OCI-M2 (cell line): ENCODE measurements at regions not wholly inside any gene's neighbourhood (a gene's known extent, or its start where the extent isn't known, plus 50 kb on each side); places are given as distances from the start of the nearest gene placed in this dataset.

Source experiments
- DNase-seq: peaks from one replicate; lab custom pipeline; 2025; ENCODE audit not compliant: unreplicated experiment; lab: John Stamatoyannopoulos, UW

GRCh38 chr1:166221316-166221715, 54.5 kb upstream of the FAM78B start:
- no peak for DNase-seq

DNA sequence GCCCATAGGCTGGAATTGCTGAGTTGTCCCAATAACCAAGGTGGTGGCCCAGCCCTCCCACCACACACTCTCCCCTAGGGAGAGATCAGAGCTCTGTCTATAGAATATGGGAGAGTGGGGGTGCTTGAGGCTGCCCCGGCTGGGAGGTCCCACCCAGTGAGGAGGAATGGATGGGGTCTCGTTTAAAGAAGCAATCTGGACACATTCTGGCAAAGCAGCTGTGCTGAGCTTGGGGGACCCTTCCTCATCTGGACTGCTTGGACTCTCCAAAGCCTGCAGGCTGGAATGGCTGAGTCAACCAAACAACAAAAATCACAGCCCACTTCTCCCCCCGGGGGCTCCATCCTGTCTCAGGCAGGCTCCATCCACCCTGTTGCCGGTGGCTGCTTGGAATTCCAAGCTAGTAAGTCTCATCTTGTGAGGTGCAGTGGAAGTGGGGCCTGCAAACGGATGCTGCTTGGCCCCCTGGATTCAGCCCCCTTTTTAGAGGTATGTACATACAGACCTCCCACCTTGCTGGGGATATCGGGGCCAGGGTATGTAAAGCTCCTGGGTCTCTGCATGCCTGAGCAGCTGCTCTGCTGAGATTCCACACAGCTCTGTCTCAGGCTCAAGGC, 67.1 kb upstream of the FAM78B start:
- DNase-seq, result no peak

DNA sequence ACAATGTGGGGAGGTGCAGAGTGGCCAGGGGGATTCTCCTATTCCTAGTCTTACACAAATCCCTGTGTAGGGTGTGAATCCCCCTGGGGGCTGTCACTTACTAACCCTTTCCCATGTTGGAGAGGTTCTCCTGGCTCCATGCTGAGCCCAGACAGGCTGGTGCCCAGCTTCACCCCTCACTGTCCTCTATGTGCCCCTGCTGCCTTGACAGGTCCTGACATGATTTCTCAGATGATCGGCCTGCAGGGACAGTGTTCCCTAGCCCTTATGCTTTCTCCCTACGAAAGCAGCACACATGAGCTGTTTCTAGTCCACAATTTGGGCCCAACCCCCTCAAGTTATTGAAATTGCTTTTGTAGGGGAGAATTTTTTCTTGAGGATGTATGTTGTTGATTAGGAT, 68.9 kb upstream of the FAM78B start:
- DNase-seq, result no peak

GRCh38 chr1:166237675-166238074, 70.9 kb upstream of the FAM78B start:
- DNase-seq, result no peak

DNA sequence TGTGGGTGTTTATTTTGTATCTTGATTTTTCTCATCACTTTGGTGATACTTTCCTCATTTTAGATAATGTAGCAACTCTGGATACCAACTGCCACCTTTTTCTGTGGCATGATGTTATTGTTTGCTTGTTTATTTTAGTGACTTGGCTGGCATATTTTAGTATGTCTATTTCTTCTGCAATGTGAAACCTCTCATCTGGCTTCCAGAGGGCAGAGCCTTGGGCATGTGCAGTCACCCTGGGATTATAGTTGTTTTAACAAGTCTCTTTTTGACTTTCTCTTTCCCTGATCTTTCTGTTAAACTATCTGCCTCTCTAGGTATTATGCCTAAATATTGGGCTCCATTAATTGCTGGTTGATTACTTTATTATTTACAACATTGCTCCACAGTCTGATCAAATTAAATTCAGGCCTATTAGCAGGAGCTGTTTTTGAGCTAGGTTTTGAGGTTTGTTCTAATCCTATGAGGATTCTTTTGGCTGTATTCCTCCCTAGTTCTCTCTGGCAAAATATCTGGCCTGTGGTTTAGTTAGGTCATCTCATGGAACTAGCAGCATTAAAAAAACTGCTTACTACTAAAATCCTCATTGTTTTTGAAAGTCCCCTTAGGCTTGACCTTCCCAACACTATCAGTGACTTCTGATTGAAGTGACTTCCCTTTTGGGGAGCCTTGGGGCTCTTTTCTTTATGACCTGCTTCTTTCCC, 86.4 kb upstream of the FAM78B start:
- no peak for DNase-seq

DNA sequence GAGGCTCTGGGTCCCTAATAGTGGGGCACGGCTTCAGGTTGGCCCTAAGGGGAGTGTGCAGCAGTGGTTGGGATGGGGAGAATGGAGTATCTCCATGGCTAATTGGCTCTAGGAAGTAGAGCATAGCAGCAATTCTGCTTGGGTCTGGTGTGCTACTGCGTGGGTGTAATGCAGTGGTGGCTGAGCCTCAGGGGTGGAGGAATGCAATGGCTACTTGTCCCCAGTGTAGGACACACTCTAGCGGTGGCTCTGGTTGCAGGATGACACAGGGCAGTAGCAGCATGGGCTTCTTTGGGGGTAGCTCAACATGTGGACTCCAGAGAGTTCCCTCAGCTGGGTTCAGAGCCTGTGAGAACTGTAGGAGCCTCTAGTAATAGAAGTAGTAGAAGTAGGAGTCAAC, 91.2 kb upstream of the FAM78B start:
- DNase-seq, result no peak

- DNase-seq, result no peak
Observed at GRCh38 chr1:166261511-166261910, 94.7 kb upstream of the FAM78B start.

GRCh38 chr1:166270476-166271150, 103.8 kb upstream of the FAM78B start:
- no peak for DNase-seq

GRCh38 chr1:166271151-166271538, 104.3 kb upstream of the FAM78B start:
- DNase-seq, result no peak

DNA sequence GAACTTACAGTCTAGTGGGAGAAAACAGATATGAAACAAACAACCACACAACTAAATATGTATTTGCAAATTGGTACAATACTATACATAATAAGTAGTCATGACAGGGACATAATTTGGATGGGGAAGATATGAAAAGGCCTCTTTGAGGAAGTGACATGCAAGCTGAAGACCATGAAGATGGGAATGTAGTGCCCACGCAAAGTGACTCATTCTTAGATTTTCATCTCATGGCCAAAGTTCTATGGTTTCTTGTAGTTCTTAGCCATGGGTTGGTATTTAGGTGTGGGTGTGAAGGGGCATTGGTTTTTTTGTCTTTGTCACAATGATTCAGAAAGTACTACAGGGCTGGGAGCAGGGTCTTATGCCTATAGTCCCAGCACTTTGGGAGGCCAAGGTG, 105.4 kb upstream of the FAM78B start:
- DNase-seq, result no peak

- DNase-seq, result no peak
Observed at GRCh38 chr1:166272851-166273250, 106.0 kb upstream of the FAM78B start.

DNA sequence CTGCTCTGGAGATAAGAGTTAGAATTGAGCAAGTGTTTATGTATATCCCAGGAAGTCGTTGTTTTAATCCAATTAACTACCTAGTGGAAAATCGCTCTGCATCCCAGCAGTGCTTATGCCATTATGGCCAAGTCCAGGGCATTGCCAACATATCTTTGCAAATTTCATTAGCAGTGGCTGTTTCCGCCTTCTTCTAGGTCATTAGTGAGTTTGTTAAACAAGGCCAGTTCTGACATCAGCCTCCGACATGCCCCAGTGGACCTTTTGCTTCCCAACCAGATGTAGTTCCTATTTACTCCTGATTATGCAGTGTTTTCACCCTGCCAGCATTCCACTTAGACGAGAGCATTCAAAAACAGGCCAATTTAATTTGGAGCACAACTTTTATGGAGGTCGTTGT, 106.8 kb upstream of the FAM78B start:
- DNase-seq, result no peak

DNA sequence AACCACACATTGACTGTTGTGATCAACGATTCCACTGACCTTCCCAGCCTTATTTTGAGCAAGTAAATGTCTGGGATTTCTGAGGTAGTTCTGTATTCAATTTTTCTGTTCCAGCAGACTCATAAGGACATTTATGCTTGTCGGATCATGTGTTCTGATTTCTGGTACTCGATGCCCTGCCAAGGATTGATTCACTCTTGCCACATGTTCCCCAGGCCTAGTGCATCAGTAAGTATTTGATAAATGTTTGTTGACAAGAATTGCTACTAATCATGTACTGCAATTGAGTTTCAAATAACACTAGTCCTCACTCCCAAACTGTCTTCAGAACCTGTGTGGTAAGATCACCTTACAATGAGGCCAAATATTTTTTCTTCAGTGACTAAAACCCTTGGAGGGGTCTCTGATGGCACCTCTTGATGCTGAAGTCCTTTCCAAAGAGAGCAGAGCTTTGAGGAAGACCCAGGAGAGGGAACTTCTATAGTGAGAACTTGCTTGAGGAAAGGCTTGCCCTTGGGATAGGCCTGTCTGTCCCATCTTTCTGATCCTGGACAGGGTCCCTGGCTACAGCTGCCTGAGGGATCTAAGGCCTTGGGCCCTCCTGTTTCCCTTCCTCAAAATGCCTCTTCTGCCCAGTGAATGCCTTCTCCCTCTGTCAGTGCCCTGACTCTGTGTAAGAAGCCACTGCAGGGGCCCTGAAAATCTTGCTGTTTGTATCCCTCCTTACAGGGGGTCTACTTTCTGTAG, 115.8 kb upstream of the FAM78B start:
- no peak for DNase-seq

GRCh38 chr1:166283190-166283589, 116.4 kb upstream of the FAM78B start:
- no peak for DNase-seq

DNA sequence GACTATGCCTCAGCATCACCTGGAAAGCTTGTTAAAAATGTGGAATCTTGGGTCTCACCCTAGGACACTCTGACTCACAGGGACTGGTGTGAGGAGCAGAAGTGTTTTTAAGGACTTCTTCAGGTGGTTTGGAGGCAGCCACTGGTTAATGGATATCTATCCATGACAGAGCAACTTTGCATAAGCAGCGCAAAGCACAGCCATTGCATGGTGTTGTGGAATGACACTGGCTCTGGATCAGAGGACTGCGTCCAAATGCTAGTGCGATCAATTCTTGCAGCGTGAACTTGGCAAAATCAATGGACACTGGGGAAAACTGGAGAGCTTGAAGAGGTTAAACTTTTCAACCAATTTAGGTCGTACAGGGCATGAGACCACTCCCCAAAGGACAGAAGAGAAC, 116.8 kb upstream of the FAM78B start:
- DNase-seq, result no peak

- DNase-seq, result no peak
Observed at GRCh38 chr1:166289309-166290050, 122.7 kb upstream of the FAM78B start.

GRCh38 chr1:166295656-166296055, 128.9 kb upstream of the FAM78B start:
- DNase-seq, result no peak

GRCh38 chr1:166297993-166298392, 131.2 kb upstream of the FAM78B start:
- no peak for DNase-seq

- no peak for DNase-seq
Observed at GRCh38 chr1:166300767-166301166, 134.0 kb upstream of the FAM78B start.

DNA sequence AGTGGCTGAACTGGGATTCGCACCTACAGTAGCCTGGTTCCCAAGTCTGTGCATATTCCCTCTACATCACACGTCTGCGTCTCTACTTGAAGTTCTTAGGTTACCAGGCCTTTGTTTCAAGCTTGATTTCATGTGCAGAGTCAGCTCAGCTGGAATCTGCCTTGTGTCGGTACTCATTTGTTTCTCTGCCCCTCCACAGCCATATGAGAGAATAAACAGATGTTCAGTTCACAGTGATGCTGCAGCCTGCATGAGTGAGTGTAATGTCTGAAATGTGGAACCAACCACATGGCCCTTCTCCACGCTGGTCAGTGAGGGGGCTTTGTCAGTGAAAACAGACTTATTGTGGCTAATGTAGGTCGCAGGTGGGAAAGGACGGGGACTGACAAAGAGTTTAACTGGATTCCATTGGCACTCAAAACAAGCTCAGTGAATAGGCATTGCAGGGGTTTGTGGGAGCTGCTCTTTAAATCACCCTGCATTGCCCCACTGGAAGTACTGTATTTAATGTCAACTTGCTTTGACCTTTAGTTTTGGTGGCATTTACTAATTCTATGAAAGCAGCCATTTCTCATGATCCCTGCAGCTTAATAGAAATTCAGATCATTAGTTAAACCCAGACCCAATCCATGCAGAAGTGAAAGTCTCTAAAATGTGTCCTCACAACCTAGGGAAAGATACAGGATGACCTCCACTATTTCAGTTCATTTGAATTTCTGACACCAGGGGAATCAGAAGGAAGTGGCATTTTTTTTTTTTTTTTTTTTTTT, 136.4 kb upstream of the FAM78B start:
- DNase-seq, result no peak
